HEK293T (cell line): ENCODE measurements at regions not wholly inside any gene's neighbourhood (a gene's known extent, or its start where the extent isn't known, plus 50 kb on each side); places are given as distances from the start of the nearest gene placed in this dataset.

Experiments
- FOXK2 ChIP-seq: fragments of 450-650 bp; IDR thresholded peaks from 2 replicates; pipeline ENCODE4 v1.6.1; 2016; ENCODE audit warnings: mild to moderate bottlenecking
- PKNOX1 ChIP-seq: fragments of 450-650 bp; IDR thresholded peaks from 2 replicates; pipeline ENCODE4 v1.6.1; 2016

- TF ChIP-seq PKNOX1 (no peak), FOXK2 (no peak)
These were observed 712.5 kb upstream of the FZD8 start for GRCh38 chr10:36354633-36355032.
